ENCODE measurements at regions not wholly inside any gene's neighbourhood (a gene's known extent, or its start where the extent isn't known, plus 50 kb on each side); places are given as distances from the start of the nearest gene placed in this dataset.

DNA sequence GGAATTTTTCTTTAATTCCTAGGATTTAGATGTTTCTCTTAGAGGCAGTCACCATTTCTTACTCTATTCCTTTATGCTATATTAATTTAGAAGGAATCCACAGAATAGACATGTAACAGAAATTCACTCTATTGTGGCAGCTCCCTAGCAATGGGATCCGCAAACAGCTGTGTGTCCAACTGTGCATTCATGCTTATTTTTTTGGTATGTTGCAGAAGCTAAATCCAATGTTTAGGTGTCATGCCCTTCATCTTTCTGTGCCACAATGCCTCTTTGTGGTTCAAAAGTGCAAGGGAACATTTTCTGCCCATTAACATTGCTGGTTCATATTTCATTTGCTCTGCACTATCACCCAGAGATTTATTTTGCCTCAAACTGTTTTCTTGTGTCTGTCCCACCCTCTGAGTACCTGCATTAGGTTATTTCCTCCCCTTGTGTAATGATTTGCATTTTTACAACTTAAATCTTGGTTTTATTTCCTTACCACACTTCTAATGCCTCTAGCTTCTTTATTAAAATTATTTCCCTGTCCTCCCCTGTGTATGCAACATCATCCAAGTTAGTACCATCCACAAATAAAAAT, 816.5 kb downstream of the EFNA5 start:
- no peak for TF ChIP-seq EZH2 (IDR thresholded peaks at IDR 0.05; ENCODE audit: insufficient read depth, low read length)
- TF ChIP-seq, protein P1, sequence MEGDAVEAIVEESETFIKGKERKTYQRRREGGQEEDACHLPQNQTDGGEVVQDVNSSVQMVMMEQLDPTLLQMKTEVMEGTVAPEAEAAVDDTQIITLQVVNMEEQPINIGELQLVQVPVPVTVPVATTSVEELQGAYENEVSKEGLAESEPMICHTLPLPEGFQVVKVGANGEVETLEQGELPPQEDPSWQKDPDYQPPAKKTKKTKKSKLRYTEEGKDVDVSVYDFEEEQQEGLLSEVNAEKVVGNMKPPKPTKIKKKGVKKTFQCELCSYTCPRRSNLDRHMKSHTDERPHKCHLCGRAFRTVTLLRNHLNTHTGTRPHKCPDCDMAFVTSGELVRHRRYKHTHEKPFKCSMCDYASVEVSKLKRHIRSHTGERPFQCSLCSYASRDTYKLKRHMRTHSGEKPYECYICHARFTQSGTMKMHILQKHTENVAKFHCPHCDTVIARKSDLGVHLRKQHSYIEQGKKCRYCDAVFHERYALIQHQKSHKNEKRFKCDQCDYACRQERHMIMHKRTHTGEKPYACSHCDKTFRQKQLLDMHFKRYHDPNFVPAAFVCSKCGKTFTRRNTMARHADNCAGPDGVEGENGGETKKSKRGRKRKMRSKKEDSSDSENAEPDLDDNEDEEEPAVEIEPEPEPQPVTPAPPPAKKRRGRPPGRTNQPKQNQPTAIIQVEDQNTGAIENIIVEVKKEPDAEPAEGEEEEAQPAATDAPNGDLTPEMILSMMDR (IDR thresholded peaks at IDR 0.05; ENCODE audit: insufficient read depth, low read depth, low read length) = no peak

Measured in astrocyte (in vitro differentiated cells and primary cell).